ENCODE measurements at regions not wholly inside any gene's neighbourhood (a gene's known extent, or its start where the extent isn't known, plus 50 kb on each side); places are given as distances from the start of the nearest gene placed in this dataset.
"Not testable (repeated sequence)": the region's sequence is repeated elsewhere in the genome, so short reads cannot be mapped to it uniquely, and the experiment has no call there.

- DNase-seq (ENCODE audit: low spot score in 2 of 2) (no peak), ATAC-seq (no peak)
- H3K27ac Mint-ChIP-seq: no peak overlapping the region
- no peaks in the 10 kb centered on the region for H3K4me1 Mint-ChIP-seq
- peaks cover 17% of the 10 kb centered on the region for H3K9me3 Mint-ChIP-seq
- H3K36me3 Mint-ChIP-seq: no peaks in the 10 kb centered on the region
- H3K4me3 Mint-ChIP-seq: no peak overlapping the region
These were observed 1065.7 kb downstream of the DNAJB9 start for GRCh38 chr7:109635374-109635773.

GRCh38 chr7:109637428-109637990, 1067.8 kb downstream of the DNAJB9 start:
- Mint-ChIP-seq H3K4me3 (no peak overlapping the region), H3K36me3 (no peaks in the 10 kb centered on the region), H3K4me1 (no peaks in the 10 kb centered on the region), H3K9me3 (peaks cover 13% of the 10 kb centered on the region), H3K27ac (no peak overlapping the region)
- ATAC-seq (no peak), DNase-seq (ENCODE audit: low spot score in 2 of 2) (no peak)

GRCh38 chr7:109638321-109638720, 1068.6 kb downstream of the DNAJB9 start:
- H3K4me1 Mint-ChIP-seq: no peaks in the 10 kb centered on the region
- no peaks in the 10 kb centered on the region for H3K36me3 Mint-ChIP-seq

GRCh38 chr7:109639561-109639960, 1069.9 kb downstream of the DNAJB9 start:
- no peak for ATAC-seq
- H3K36me3 Mint-ChIP-seq: no peaks in the 10 kb centered on the region
- H3K4me3 Mint-ChIP-seq: no peak overlapping the region
- H3K9me3 Mint-ChIP-seq: peaks cover 12% of the 10 kb centered on the region
- no peak for DNase-seq (ENCODE audit: low spot score in 2 of 2)
- H3K4me1 Mint-ChIP-seq: no peaks in the 10 kb centered on the region
- H3K27ac Mint-ChIP-seq: no peak overlapping the region

More at GRCh38 chr7:109638321-109638720, 1068.6 kb downstream of the DNAJB9 start:
- Mint-ChIP-seq H3K27ac (no peak overlapping the region), H3K4me3 (no peak overlapping the region), H3K9me3 (peaks cover 12% of the 10 kb centered on the region)
- ATAC-seq (no peak), DNase-seq (ENCODE audit: low spot score in 2 of 2) (no peak)

GRCh38 chr7:109641445-109641844, 1071.8 kb downstream of the DNAJB9 start:
- H3K4me3 Mint-ChIP-seq: no peak overlapping the region
- H3K9me3 Mint-ChIP-seq: peaks cover 10% of the 10 kb centered on the region
- no peak for DNase-seq (ENCODE audit: low spot score in 2 of 2)
- H3K36me3 Mint-ChIP-seq: no peaks in the 10 kb centered on the region
- no peak overlapping the region for H3K27ac Mint-ChIP-seq
- ATAC-seq: no peak
- H3K4me1 Mint-ChIP-seq: no peaks in the 10 kb centered on the region

- H3K27ac Mint-ChIP-seq: no peak overlapping the region
- H3K4me1 Mint-ChIP-seq: no peaks in the 10 kb centered on the region
- ATAC-seq (no peak), DNase-seq (ENCODE audit: low spot score in 2 of 2) (no peak)
- peaks cover 12% of the 10 kb centered on the region for H3K9me3 Mint-ChIP-seq
- H3K4me3 Mint-ChIP-seq: no peak overlapping the region
- H3K36me3 Mint-ChIP-seq: no peaks in the 10 kb centered on the region
These were observed 1076.5 kb downstream of the DNAJB9 start for GRCh38 chr7:109646124-109646523.

GRCh38 chr7:109646594-109646993, 1076.9 kb downstream of the DNAJB9 start:
- not testable (repeated sequence) for H3K27ac Mint-ChIP-seq; DNase-seq (ENCODE audit: low spot score in 2 of 2); H3K4me3 Mint-ChIP-seq; H3K36me3 Mint-ChIP-seq; ATAC-seq; H3K4me1 Mint-ChIP-seq
- peaks cover 12% of the 10 kb centered on the region for H3K9me3 Mint-ChIP-seq

- H3K4me3 Mint-ChIP-seq; H3K36me3 Mint-ChIP-seq; DNase-seq (ENCODE audit: low spot score in 2 of 2); ATAC-seq; H3K4me1 Mint-ChIP-seq; H3K27ac Mint-ChIP-seq: not testable (repeated sequence)
- peaks cover 12% of the 10 kb centered on the region for H3K9me3 Mint-ChIP-seq
These were observed 1077.6 kb downstream of the DNAJB9 start for GRCh38 chr7:109647263-109647662.

- Mint-ChIP-seq H3K36me3 (no peaks in the 10 kb centered on the region), H3K4me3 (no peak overlapping the region), H3K4me1 (no peaks in the 10 kb centered on the region), H3K27ac (no peak overlapping the region), H3K9me3 (peaks cover 4% of the 10 kb centered on the region)
- ATAC-seq (no peak), DNase-seq (ENCODE audit: low spot score in 2 of 2) (no peak)
These were observed 1089.6 kb downstream of the DNAJB9 start for GRCh38 chr7:109659261-109659660.

GRCh38 chr7:109660401-109660800, 1090.7 kb downstream of the DNAJB9 start:
- no peaks in the 10 kb centered on the region for H3K4me1 Mint-ChIP-seq
- no peak for DNase-seq (ENCODE audit: low spot score in 2 of 2)
- no peak for ATAC-seq
- no peaks in the 10 kb centered on the region for H3K36me3 Mint-ChIP-seq
- H3K9me3 Mint-ChIP-seq: peaks cover 4% of the 10 kb centered on the region
- no peak overlapping the region for H3K27ac Mint-ChIP-seq
- H3K4me3 Mint-ChIP-seq: no peak overlapping the region

GRCh38 chr7:109663806-109664205, 1094.1 kb downstream of the DNAJB9 start:
- no peak overlapping the region for H3K27ac Mint-ChIP-seq
- no peak for DNase-seq (ENCODE audit: low spot score in 2 of 2)
- no peaks in the 10 kb centered on the region for H3K36me3 Mint-ChIP-seq
- H3K4me1 Mint-ChIP-seq: no peaks in the 10 kb centered on the region
- peaks cover 16% of the 10 kb centered on the region for H3K9me3 Mint-ChIP-seq
- H3K4me3 Mint-ChIP-seq: no peak overlapping the region
- no peak for ATAC-seq

- H3K27ac Mint-ChIP-seq; H3K4me1 Mint-ChIP-seq; ATAC-seq; H3K4me3 Mint-ChIP-seq; H3K36me3 Mint-ChIP-seq; DNase-seq (ENCODE audit: low spot score in 2 of 2): not testable (repeated sequence)
- peaks cover 10% of the 10 kb centered on the region for H3K9me3 Mint-ChIP-seq
These were observed 1117.6 kb downstream of the DNAJB9 start for GRCh38 chr7:109687269-109687668.

- H3K4me3 Mint-ChIP-seq; DNase-seq (ENCODE audit: low spot score in 2 of 2); H3K36me3 Mint-ChIP-seq; H3K27ac Mint-ChIP-seq; ATAC-seq; H3K4me1 Mint-ChIP-seq: not testable (repeated sequence)
- H3K9me3 Mint-ChIP-seq: peaks cover 16% of the 10 kb centered on the region
These were observed 1122.9 kb downstream of the DNAJB9 start for GRCh38 chr7:109692613-109693012.

- DNase-seq (ENCODE audit: low spot score in 2 of 2): no peak
- Mint-ChIP-seq H3K36me3 (no peaks in the 10 kb centered on the region), H3K27ac (no peak overlapping the region), H3K4me3 (no peak overlapping the region), H3K4me1 (no peaks in the 10 kb centered on the region), H3K9me3 (peaks cover 16% of the 10 kb centered on the region)
- ATAC-seq: no peak
These were observed 1124.7 kb downstream of the DNAJB9 start for GRCh38 chr7:109694149-109695071.

- no peak for ATAC-seq
- Mint-ChIP-seq H3K4me1 (no peaks in the 10 kb centered on the region), H3K36me3 (no peaks in the 10 kb centered on the region)
These were observed 1125.7 kb downstream of the DNAJB9 start for GRCh38 chr7:109695419-109695818.

GRCh38 chr7:109696723-109697122, 1127.0 kb downstream of the DNAJB9 start:
- no peaks in the 10 kb centered on the region for H3K4me1 Mint-ChIP-seq
- ATAC-seq (no peak), DNase-seq (ENCODE audit: low spot score in 2 of 2) (no peak)
- H3K4me3 Mint-ChIP-seq: no peak overlapping the region
- H3K27ac Mint-ChIP-seq: no peak overlapping the region
- H3K9me3 Mint-ChIP-seq: peaks cover 13% of the 10 kb centered on the region
- H3K36me3 Mint-ChIP-seq: no peaks in the 10 kb centered on the region

More at GRCh38 chr7:109695419-109695818, 1125.7 kb downstream of the DNAJB9 start:
- Mint-ChIP-seq H3K27ac (no peak overlapping the region), H3K9me3 (peaks cover 13% of the 10 kb centered on the region), H3K4me3 (no peak overlapping the region)
- DNase-seq (ENCODE audit: low spot score in 2 of 2): no peak
